Lung (tissue), 11 donors: ENCODE measurements at regions not wholly inside any gene's neighbourhood (a gene's known extent, or its start where the extent isn't known, plus 50 kb on each side); places are given as distances from the start of the nearest gene placed in this dataset.

Experiments used
- ATAC-seq: fragments of 200-7000 bp; cut with Tn5 transposase; one replicate; pipeline ENCODE4 v1.9.1; 2020; ENCODE audit warnings: moderate number of reproducible peaks; ENCODE audit not compliant: insufficient read depth, low FRiP score
- DNase-seq, 3 donors: peaks; one replicate each; pipeline ENCODE4 v3.0.0-alpha.2; 2013 to 2017
- H3K27ac ChIP-seq, 2 donors: one replicate each; pipeline ENCODE4 v1.5.1; 2013; ENCODE audit warnings: mild to moderate bottlenecking in 2 of 2, moderate library complexity in 2 of 2, control low read depth in 1 of 2, inconsistent platforms in 1 of 2, low read depth in 1 of 2, low read length in 1 of 2
- H3K27me3 ChIP-seq, 3 donors: one replicate each; pipeline ENCODE4 v1.5.1; 2013; ENCODE audit warnings: low read length in 2 of 3; ENCODE audit not compliant: control insufficient read depth in 3 of 3, insufficient read depth in 3 of 3
- H3K36me3 ChIP-seq, 4 donors: one replicate each; pipeline ENCODE4 v1.5.1; 2013; ENCODE audit warnings: low read length in 4 of 4, mild to moderate bottlenecking in 1 of 4, moderate library complexity in 1 of 4; ENCODE audit not compliant: control insufficient read depth in 4 of 4, insufficient read depth in 4 of 4
- H3K4me1 ChIP-seq, 5 donors: one replicate each; pipeline ENCODE4 v1.5.1; 2013; ENCODE audit warnings: low read length in 5 of 5, mild to moderate bottlenecking in 2 of 5, moderate library complexity in 1 of 5; ENCODE audit not compliant: control insufficient read depth in 5 of 5, insufficient read depth in 5 of 5
- H3K4me3 ChIP-seq: one replicate; pipeline ENCODE4 v1.5.1; 2013; ENCODE audit warnings: mild to moderate bottlenecking, control low read depth, moderate library complexity
- H3K9ac ChIP-seq, 2 donors: one replicate each; pipeline ENCODE4 v1.5.1; 2013; ENCODE audit warnings: low read length in 2 of 2, control low read depth in 1 of 2; ENCODE audit not compliant: insufficient read depth in 1 of 2
- H3K9me3 ChIP-seq, 4 donors: one replicate each; pipeline ENCODE4 v1.5.1; 2013; ENCODE audit warnings: low read length in 3 of 4, mild to moderate bottlenecking in 1 of 4, moderate library complexity in 1 of 4; ENCODE audit not compliant: control insufficient read depth in 4 of 4, insufficient read depth in 3 of 4
- CTCF ChIP-seq: IDR thresholded peaks from 2 replicates; pipeline ENCODE4 v1.5.1; 2012; ENCODE audit warnings: mild to moderate bottlenecking; ENCODE audit errors: control extremely low read depth, extremely low read depth
- WGBS, 2 donors: extraction: QIAGEN DNeasy Blood & Tissue Kit; methylation state at CpG; one replicate each; pipeline ENCODE4 v1.1.7; 2013; 5-methylcytosine and 5-hydroxymethylcytosine counted together
- donor health status: control.
- donor health status: control.
- donor health status: Bipolar disorder and iron deficiency.
- donor health status: healthy.
- donor health status: DM: yes; HTN: yes; CAD: no.

GRCh38 chr2:215777465-215778044 lies 235.8 kb downstream of the MREG start:
- TF ChIP-seq CTCF, result no peak
- ATAC-seq, result no peak
- WGBS, 2 donors, result 71 to 77% methylated on average over 7 of the region's 7 CpGs
- H3K36me3 ChIP-seq, result no peaks in the 10 kb centered on the region
- peaks cover 0 to 29% (median 3%) of the 10 kb centered on the region in 5 donors for H3K4me1 ChIP-seq
- H3K27ac ChIP-seq, result no peak overlapping the region
- no peak overlapping the region for H3K4me3 ChIP-seq
- H3K27me3 ChIP-seq, result no peaks in the 10 kb centered on the region
- no peaks in the 10 kb centered on the region for H3K9me3 ChIP-seq
- H3K9ac ChIP-seq, result no peak overlapping the region
- peak in 2 of 3 donors; percentile 55 to 68 for DNase-seq

GRCh38 chr2:215775106-215775505 lies 238.2 kb downstream of the MREG start:
- H3K36me3 ChIP-seq, result no peaks in the 10 kb centered on the region
- H3K27ac ChIP-seq, result no peak overlapping the region
- no peaks in the 10 kb centered on the region for H3K27me3 ChIP-seq
- WGBS, 2 donors, result 54 to 68% methylated on average over 4 of the region's 4 CpGs
- H3K9me3 ChIP-seq, result no peaks in the 10 kb centered on the region
- H3K4me3 ChIP-seq, result no peak overlapping the region
- no peak overlapping the region for H3K9ac ChIP-seq
- no peak for DNase-seq
- ATAC-seq, result no peak
- H3K4me1 ChIP-seq, result peaks cover 0 to 18% (median 2%) of the 10 kb centered on the region in 5 donors
- no peak for TF ChIP-seq CTCF

GRCh38 chr2:215773728-215774127 lies 239.6 kb downstream of the MREG start:
- H3K27ac ChIP-seq, result no peak overlapping the region
- no peaks in the 10 kb centered on the region for H3K36me3 ChIP-seq
- H3K4me1 ChIP-seq, result peaks cover 0 to 15% (median 2%) of the 10 kb centered on the region in 5 donors
- 73 to 78% methylated on average over 2 of the region's 2 CpGs for WGBS, 2 donors
- H3K9ac ChIP-seq, result no peak overlapping the region
- no peaks in the 10 kb centered on the region for H3K9me3 ChIP-seq
- peak; percentile 80 for ATAC-seq
- no peak for DNase-seq
- H3K4me3 ChIP-seq, result no peak overlapping the region
- no peak for TF ChIP-seq CTCF
- no peaks in the 10 kb centered on the region for H3K27me3 ChIP-seq
